Activated T-helper 1 cell treated with anti-CD3 and anti-CD28 coated beads, Interleukin-12 subunit alpha, Interleukin-12 subunit beta, Interleukin-2, Interleukin-4 antibody, amounts not matched to agents 30 ng/mL and 10 ng/mL and 1 ng/mL, durations not matched to agents 14 hours and 24 hours and 36 hours (primary cell): ENCODE measurements at regions not wholly inside any gene's neighbourhood (a gene's known extent, or its start where the extent isn't known, plus 50 kb on each side); places are given as distances from the start of the nearest gene placed in this dataset.

Experiments used
- DNase-seq: peaks from one replicate; pipeline ENCODE4 v3.0.0; 2021; ENCODE audit warnings: low spot score
- H3K27ac Mint-ChIP-seq: one replicate; pipeline ENCODE4 v1.8.0; 2021; ENCODE audit warnings: mild to moderate bottlenecking, mixed read lengths
- H3K27me3 Mint-ChIP-seq: one replicate; pipeline ENCODE4 v1.8.0; 2022; ENCODE audit warnings: mild to moderate bottlenecking, moderate library complexity, mixed read lengths; ENCODE audit not compliant: insufficient read depth
- H3K36me3 Mint-ChIP-seq: one replicate; pipeline ENCODE4 v1.8.0; 2021; ENCODE audit warnings: low read depth, mixed read lengths
- H3K4me1 Mint-ChIP-seq: one replicate; pipeline ENCODE4 v1.8.0; 2021; ENCODE audit warnings: low read depth, mixed read lengths
- H3K4me3 Mint-ChIP-seq: one replicate; pipeline ENCODE4 v1.8.0; 2021; ENCODE audit warnings: mild to moderate bottlenecking, moderate library complexity, mixed read lengths
- H3K9me3 Mint-ChIP-seq: one replicate; pipeline ENCODE4 v1.8.0; 2021; ENCODE audit warnings: mixed read lengths
- intact Hi-C: fragments of 100-400 bp; cut with micrococcal nuclease; formaldehyde crosslinking; loops from one replicate; pipeline ENCODE4 v1.15.1; 2024

DNA sequence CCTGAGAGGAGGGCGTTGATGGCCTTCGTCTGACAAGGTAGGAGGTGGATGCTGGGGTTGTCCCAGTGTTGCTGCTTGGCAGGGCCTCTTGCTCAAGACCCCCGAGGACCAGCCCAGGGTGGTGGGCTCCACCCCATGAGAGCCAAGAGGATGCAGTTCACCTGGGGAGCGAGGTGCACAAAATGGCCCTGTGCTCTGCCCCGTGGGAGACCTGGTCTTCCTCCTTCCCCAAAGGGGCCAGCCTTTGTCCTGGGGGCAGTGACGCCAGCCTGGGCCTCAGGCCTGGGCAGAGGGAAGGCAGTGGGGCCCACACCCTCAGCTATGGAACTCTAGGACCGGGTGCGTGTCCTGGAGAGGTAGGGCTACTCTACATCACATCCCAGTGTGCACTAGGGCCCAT lies 1233.3 kb downstream of the TBC1D22A start:
- Mint-ChIP-seq H3K27me3 (no peaks in the 10 kb centered on the region), H3K27ac (no peak overlapping the region)

DNA sequence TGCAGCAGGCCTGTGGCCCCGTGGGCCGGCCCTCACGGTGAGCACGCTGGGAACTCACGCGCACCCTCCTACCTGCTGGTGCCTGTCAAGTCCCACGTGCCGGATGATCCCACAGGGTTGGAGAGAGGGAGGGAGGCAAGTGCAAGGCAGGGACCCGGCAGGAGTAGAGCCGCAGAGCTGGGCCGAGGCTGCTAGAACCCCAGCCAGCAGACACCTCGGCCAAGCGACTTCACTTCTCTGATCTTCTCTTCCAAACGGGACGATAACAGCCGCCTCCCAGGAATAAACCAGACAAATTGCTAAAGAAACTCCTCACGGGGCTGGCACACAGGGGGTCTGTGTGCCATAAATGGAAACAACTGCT lies 1232.8 kb downstream of the TBC1D22A start:
- intact Hi-C loops: no loop called here
- H3K9me3 Mint-ChIP-seq: no peaks in the 10 kb centered on the region
- no peak overlapping the region for H3K27ac Mint-ChIP-seq
- no peaks in the 10 kb centered on the region for H3K27me3 Mint-ChIP-seq
- H3K4me3 Mint-ChIP-seq: no peak overlapping the region
- no peaks in the 10 kb centered on the region for H3K4me1 Mint-ChIP-seq
- no peaks in the 10 kb centered on the region for H3K36me3 Mint-ChIP-seq
- no peak for DNase-seq

More for the DNA sequence above, 1233.3 kb downstream of the TBC1D22A start:
- intact Hi-C loops: no loop called here
- Mint-ChIP-seq H3K4me1 (no peaks in the 10 kb centered on the region), H3K36me3 (no peaks in the 10 kb centered on the region), H3K4me3 (no peak overlapping the region), H3K9me3 (no peaks in the 10 kb centered on the region)
- DNase-seq: no peak

DNA sequence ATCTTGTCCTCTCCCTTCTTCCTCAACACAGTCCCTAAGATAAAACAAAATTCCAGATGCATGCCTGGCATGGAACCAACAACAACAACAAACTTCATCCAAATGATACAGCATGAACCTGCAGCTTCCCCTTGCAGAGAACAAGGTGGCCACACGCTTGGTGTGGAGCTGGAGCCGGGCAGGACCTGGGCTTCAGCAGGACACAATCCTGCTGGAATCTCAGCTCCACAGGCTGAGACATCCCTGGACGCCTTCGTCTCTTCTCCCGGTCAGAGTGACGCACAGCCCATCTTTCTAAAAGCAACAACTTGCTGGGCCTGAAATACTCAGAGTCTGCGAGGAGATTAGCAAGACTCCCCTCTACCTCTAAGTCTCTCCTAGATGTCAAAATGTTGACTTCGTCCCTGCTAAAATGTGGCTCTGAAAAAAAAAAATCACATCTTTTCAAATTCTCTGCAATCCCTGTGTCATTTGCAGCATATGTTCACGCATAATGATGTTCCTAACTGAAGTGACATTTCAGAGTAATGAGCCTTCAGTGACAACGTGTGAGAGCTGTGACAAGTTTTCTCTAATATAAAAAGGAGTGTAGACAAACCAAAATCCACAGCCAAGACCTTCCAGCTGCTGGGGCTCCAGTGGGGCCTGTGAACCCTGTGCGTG lies 1232.3 kb downstream of the TBC1D22A start:
- Mint-ChIP-seq H3K4me3 (no peak overlapping the region), H3K36me3 (no peaks in the 10 kb centered on the region), H3K27ac (no peak overlapping the region), H3K27me3 (no peaks in the 10 kb centered on the region), H3K9me3 (no peaks in the 10 kb centered on the region), H3K4me1 (no peaks in the 10 kb centered on the region)
- no peak for DNase-seq
- intact Hi-C loops: no loop called here

DNA sequence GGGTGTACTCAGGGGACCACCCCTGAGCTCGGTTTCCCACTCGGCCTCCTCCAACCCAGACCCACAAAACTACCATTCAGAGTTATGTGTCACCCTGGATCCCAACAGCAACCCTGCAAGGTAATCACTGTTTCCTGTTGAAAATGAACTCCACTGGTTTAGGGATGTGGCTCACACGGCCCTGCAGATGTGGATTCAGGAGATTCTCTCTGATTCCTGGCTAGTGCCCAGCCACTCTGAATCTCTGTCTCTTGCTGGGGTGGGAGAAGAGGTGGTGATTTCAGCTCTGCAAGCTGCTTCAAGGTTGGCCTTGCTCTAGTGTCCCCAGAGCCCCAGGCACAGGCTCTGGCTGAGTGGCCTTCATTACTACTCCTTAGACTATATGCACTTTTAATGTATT lies 1231.6 kb downstream of the TBC1D22A start:
- Mint-ChIP-seq H3K4me1 (no peaks in the 10 kb centered on the region), H3K36me3 (no peaks in the 10 kb centered on the region), H3K9me3 (no peaks in the 10 kb centered on the region), H3K27me3 (no peaks in the 10 kb centered on the region), H3K4me3 (no peak overlapping the region), H3K27ac (no peak overlapping the region)
- intact Hi-C loops: no loop called here
- DNase-seq: no peak

DNA sequence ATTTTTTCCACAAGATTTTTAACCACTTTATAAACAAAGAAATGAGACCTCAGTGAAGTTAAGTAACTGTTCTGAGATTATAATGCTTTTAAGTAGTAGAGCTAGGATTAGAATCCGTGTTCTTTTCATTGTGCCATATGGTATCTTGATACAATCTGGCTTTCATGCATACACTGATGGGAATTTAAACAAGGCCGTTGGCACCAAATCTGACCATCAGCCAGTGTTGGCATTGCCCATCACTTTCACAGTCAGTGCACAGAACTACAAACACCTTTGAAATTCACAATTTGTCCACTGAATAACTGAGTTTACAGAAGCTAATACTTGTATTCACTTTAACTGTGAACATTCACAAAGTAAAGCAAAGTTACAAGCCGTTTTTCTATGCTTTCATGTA lies 1228.0 kb downstream of the TBC1D22A start:
- Mint-ChIP-seq H3K36me3 (no peaks in the 10 kb centered on the region), H3K27me3 (peaks cover 4% of the 10 kb centered on the region), H3K4me1 (no peaks in the 10 kb centered on the region), H3K4me3 (no peak overlapping the region), H3K9me3 (no peaks in the 10 kb centered on the region), H3K27ac (no peak overlapping the region)
- intact Hi-C loops: no loop called here
- DNase-seq: no peak

DNA sequence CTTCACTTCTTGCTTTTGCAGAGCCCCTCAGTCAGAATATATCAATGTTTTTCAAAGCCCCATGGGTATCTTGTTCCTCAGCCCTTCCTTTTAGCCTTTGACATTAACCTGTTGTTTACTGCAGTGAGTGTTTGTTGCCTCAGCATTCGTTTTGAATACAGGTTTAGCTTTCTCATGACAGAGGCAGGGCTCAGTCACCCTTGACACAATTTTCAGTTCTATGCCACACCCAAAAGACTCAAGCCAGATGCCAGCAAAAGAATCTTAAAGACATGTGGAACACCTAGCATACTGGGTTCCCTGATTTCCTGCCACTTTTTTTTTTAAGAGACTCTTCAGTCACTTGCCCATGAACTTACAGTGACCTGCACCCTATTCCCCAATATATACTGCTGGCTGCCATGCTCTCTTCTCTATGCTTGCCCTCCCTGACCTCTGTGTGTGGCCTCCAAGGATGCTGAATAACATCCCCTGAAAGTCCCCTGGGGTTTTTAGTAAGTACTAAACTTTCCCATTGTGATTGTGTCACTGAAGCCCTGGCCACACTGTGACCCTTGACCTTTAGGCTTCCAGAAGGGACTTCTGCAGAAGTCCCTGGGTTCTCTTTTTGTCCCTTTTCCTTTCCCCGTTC lies 1225.5 kb downstream of the TBC1D22A start:
- intact Hi-C loops: no loop called here
- Mint-ChIP-seq H3K9me3 (no peaks in the 10 kb centered on the region), H3K4me3 (no peak overlapping the region), H3K36me3 (no peaks in the 10 kb centered on the region), H3K4me1 (no peaks in the 10 kb centered on the region), H3K27ac (no peak overlapping the region), H3K27me3 (peaks cover 7% of the 10 kb centered on the region)
- no peak for DNase-seq

DNA sequence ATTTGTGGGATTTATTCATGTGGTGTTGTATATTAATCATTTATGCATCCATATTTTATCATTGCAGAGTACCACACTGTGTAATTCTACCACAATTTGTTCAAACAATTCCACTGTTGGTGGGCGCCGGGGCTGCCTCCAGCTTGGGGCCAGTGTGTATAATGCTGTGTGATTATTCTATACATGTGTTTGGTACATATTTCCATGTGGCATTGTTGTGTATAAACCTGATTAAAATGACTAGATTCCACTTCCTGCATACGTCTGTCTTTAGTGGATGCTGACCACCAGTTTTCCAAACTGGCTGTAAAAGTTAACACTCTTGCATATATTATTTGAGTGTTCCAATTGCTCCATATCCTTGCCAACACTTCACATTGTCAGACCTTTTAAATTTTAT lies 1213.8 kb downstream of the TBC1D22A start:
- Mint-ChIP-seq H3K27ac (no peak overlapping the region), H3K4me3 (no peak overlapping the region), H3K36me3 (no peaks in the 10 kb centered on the region), H3K27me3 (peaks cover 5% of the 10 kb centered on the region), H3K4me1 (no peaks in the 10 kb centered on the region), H3K9me3 (no peaks in the 10 kb centered on the region)
- intact Hi-C loops: no loop called here
- DNase-seq: no peak

DNA sequence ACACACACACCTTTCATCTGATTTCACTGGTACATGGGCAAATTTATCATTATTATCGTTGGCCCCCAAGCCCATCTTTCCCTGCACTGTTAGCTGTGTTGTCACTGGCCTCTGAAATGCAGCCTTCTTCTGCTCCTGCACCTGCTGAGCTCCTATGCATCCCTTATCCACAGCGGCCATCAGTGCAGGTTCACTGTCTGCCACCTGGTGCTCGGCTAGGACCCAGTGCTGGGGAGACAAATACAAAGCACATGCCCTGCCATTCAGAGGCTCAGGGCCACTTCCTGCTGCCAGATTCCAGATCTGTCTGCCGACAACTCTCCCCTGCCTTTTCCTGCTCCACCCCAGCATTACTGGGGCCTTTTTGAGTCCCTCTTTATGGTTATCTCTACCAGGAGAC lies 1205.4 kb downstream of the TBC1D22A start:
- H3K36me3 Mint-ChIP-seq: no peaks in the 10 kb centered on the region
- no peaks in the 10 kb centered on the region for H3K27me3 Mint-ChIP-seq
- H3K27ac Mint-ChIP-seq: no peak overlapping the region
- no peaks in the 10 kb centered on the region for H3K4me1 Mint-ChIP-seq
- intact Hi-C loops: no loop called here
- H3K4me3 Mint-ChIP-seq: no peak overlapping the region
- no peaks in the 10 kb centered on the region for H3K9me3 Mint-ChIP-seq
- no peak for DNase-seq

DNA sequence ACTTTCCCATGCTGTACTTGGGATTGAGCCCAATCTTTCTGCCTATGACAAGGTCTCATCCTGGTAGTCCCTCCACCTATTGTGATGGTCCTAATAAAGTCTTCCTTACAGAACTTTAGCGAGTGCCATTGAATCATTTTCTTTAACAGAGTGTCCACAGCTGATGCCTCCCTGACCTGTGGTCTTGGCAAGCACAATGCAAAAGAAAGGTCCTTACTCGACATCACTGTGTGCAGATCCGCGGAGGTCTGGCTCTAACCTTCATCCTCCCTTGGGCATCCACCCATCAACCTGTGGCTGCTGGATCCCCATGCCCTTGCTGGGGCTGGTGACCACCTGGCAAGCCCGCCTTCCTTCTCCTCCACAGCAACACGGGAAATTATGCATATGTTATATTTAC lies 1203.9 kb downstream of the TBC1D22A start:
- intact Hi-C loops: no loop called here
- DNase-seq: no peak
- no peak overlapping the region for H3K4me3 Mint-ChIP-seq
- H3K4me1 Mint-ChIP-seq: no peaks in the 10 kb centered on the region
- H3K27me3 Mint-ChIP-seq: no peaks in the 10 kb centered on the region
- no peak overlapping the region for H3K27ac Mint-ChIP-seq
- H3K9me3 Mint-ChIP-seq: no peaks in the 10 kb centered on the region
- H3K36me3 Mint-ChIP-seq: no peaks in the 10 kb centered on the region

DNA sequence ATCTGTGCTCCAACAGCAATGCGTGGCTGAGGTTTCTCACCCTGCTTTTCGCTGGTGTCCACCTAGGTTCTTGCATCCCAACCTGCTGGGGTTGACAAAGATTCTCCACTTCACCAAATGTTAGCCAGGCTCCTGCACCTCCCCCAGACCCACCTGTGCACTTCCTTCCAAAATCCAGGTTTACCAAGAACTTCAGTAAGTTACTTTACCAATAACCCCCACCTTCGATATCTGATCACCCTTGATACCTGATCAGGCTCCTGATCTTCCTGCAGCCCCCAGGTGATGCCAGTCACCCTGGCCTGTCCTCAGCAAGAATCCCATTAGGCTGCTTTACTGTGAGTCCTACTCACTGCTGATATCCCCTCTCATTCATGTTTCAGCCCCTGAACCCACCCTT lies 1203.4 kb downstream of the TBC1D22A start:
- intact Hi-C loops: no loop called here
- no peak for DNase-seq
- Mint-ChIP-seq H3K36me3 (no peaks in the 10 kb centered on the region), H3K27ac (no peak overlapping the region), H3K4me3 (no peak overlapping the region), H3K9me3 (no peaks in the 10 kb centered on the region), H3K27me3 (no peaks in the 10 kb centered on the region), H3K4me1 (no peaks in the 10 kb centered on the region)

DNA sequence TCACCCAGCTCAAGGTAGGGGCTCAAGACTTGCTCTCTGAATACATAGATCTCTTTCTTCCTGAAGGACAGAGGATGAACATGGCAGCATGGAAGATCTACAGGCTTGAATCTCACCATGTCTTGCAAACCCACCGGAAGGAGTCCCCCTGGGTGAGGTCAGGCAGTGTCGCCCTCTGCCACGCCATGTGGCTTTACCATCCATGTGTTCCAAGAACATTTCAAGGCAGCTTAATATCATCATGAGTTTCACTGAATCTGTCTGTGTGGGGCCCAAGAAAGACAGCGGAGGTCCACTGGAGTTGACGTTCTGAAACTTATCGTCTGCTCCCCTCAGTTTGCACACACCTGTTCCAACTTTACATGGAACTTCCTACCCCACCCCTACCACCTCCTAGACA lies 1202.6 kb downstream of the TBC1D22A start:
- H3K9me3 Mint-ChIP-seq: no peaks in the 10 kb centered on the region
- DNase-seq: no peak
- H3K4me1 Mint-ChIP-seq: no peaks in the 10 kb centered on the region
- no peaks in the 10 kb centered on the region for H3K36me3 Mint-ChIP-seq
- no peak overlapping the region for H3K4me3 Mint-ChIP-seq
- no peaks in the 10 kb centered on the region for H3K27me3 Mint-ChIP-seq
- intact Hi-C loops: no loop called here
- H3K27ac Mint-ChIP-seq: no peak overlapping the region

DNA sequence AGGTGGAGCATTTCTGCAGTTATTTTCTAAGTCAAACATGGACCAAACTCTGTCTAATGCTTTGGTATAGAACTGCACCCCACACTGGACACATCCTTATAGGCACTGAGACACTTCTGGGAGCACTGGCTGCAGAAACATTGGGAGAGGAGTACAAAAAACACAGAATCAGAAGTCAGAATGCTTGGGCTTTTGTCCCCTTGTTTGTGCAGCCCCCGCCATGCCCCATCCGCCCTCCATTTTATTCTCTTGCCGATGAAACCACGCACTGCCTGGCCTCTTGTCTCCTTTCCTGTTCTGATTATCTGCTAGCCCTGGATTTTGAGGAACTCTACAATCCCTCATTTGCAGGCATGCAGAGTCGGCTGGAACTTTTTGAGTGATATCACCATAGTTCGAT lies 1201.2 kb downstream of the TBC1D22A start:
- no peaks in the 10 kb centered on the region for H3K4me1 Mint-ChIP-seq
- H3K36me3 Mint-ChIP-seq: no peaks in the 10 kb centered on the region
- no peaks in the 10 kb centered on the region for H3K9me3 Mint-ChIP-seq
- H3K27me3 Mint-ChIP-seq: no peaks in the 10 kb centered on the region
- intact Hi-C loops: no loop called here
- no peak overlapping the region for H3K27ac Mint-ChIP-seq
- no peak for DNase-seq
- no peak overlapping the region for H3K4me3 Mint-ChIP-seq

DNA sequence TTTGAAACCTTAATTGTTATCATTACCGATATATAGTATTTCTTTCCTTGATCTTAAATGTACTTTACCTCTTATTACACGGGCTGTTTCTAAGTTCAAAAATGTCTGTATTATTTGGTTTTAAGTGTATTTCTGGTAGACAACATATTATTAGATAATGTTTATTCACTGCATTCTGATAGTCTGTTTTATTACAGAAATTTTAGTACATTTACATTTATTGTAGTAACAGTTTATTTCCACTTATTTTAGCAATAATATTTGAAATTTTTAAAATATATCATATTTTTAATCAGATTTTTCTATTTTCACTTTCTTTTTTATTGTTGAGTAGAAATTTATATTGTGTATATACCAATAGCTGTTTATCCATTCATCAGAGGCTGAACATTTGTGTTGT lies 1195.2 kb downstream of the TBC1D22A start:
- Mint-ChIP-seq H3K4me3 (no peak overlapping the region), H3K27ac (no peak overlapping the region), H3K9me3 (no peaks in the 10 kb centered on the region), H3K4me1 (no peaks in the 10 kb centered on the region), H3K27me3 (no peaks in the 10 kb centered on the region), H3K36me3 (no peaks in the 10 kb centered on the region)
- DNase-seq: no peak
- intact Hi-C loops: no loop called here

DNA sequence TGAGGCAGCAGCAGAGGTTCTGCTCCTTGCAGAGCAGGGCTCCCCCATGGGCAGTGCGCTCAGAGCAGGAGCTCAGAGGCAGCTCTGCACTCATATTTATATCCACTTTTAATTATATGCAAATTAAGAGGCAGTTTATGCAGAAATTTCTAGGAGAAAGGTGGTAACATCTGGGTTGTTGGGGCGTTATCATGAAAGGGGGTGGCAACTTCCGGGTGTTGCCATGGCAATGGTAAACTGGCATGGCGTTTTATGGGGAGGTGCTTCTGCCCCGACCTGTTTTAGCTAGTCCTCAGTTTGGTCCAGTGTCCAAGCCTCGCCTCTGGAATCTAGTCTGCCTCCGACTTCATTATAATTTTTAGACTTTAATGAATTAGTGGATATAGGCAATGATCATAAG lies 1191.7 kb downstream of the TBC1D22A start:
- no peaks in the 10 kb centered on the region for H3K36me3 Mint-ChIP-seq
- H3K4me3 Mint-ChIP-seq: no peak overlapping the region
- no peaks in the 10 kb centered on the region for H3K4me1 Mint-ChIP-seq
- no peaks in the 10 kb centered on the region for H3K27me3 Mint-ChIP-seq
- DNase-seq: no peak
- H3K27ac Mint-ChIP-seq: no peak overlapping the region
- intact Hi-C loops: no loop called here
- peaks cover 10% of the 10 kb centered on the region for H3K9me3 Mint-ChIP-seq
